HepG2 (cell line): ENCODE measurements at regions not wholly inside any gene's neighbourhood (a gene's known extent, or its start where the extent isn't known, plus 50 kb on each side); places are given as distances from the start of the nearest gene placed in this dataset.

Source experiments
- ATAC-seq: fragments of 200-7000 bp; cut with Tn5 transposase; 3 replicates; pipeline ENCODE4 v1.9.1; 2020; ENCODE audit warnings: mild to moderate bottlenecking, moderate library complexity
- BruUV-seq: library from RNA; stranded (reverse); fragments of 400-500 nt; replicated peaks from 2 replicates; lab custom pipeline; 2021; lab: Mats Ljungman, UMichigan
- CTCF ChIA-PET: fragments of 300-600 bp; formaldehyde crosslinking; extraction: SDS; loops from one replicate; lab custom pipeline; 2021; ENCODE audit warnings: low total read pairs, inconsistent platforms, low intra/inter-chr PET ratio; lab: Yijun Ruan, JAX
- POLR2A ChIA-PET: fragments of 350-600 bp; sonication (Branson Sonifier 250); formaldehyde crosslinking; loops from one replicate; lab custom pipeline; 2020; ENCODE audit warnings: antibody characterized with exemption, inconsistent platforms; lab: Yijun Ruan, JAX
- DNase-seq: peaks from one replicate; pipeline ENCODE4 v3.0.0-alpha.2; 2015; ENCODE audit warnings: low spot score
- FAIRE-seq: peaks from 3 replicates; lab custom pipeline; 2011; peaks lifted over from hg19 to GRCh38; lab: Jason Lieb, UNC
- H2AFZ ChIP-seq: one replicate; pipeline ENCODE4 v1.6.1; 2011; ENCODE audit warnings: low read length, inconsistent platforms
- H3K27ac ChIP-seq: fragments of 300-600 bp; 3 replicates; pipeline ENCODE4 v1.8.0; 2011; ENCODE audit warnings: mixed run types, mild to moderate bottlenecking, mixed read lengths, low read length, inconsistent platforms; ENCODE audit not compliant: insufficient read depth; ENCODE audit errors: extremely low read length
- H3K27me3 ChIP-seq, 2 experiments: fragments of 200-600 bp in 1 of 2; 2 replicates in 1 of 2; 3 replicates in 1 of 2; pipeline versions ENCODE4 v1.6.0 to v1.8.0; 2011; ENCODE audit warnings: low read length in 2 of 2, mild to moderate bottlenecking in 2 of 2, moderate library complexity in 2 of 2, inconsistent platforms in 1 of 2; ENCODE audit not compliant: insufficient read depth in 2 of 2, control insufficient read depth in 1 of 2
- H3K36me3 ChIP-seq, 2 experiments: fragments of 200-600 bp in 1 of 2; replicated peaks in 1 of 2; 2 replicates in 1 of 2; 3 replicates in 1 of 2; pipeline versions ENCODE4 v1.5.1 to v1.8.0; 2011; ENCODE audit warnings: low read length in 2 of 2, inconsistent platforms in 1 of 2; ENCODE audit not compliant: insufficient read depth in 2 of 2, control insufficient read depth in 1 of 2
- H3K4me1 ChIP-seq: 2 replicates; pipeline ENCODE4 v1.5.1; 2012; ENCODE audit warnings: low read length, inconsistent platforms; ENCODE audit not compliant: insufficient read depth
- H3K4me2 ChIP-seq: 2 replicates; pipeline ENCODE4 v1.6.0; 2011; ENCODE audit warnings: low read depth, low read length, inconsistent platforms
- H3K4me3 ChIP-seq, 3 experiments: fragments of 200-600 bp in 1 of 3; sonication (generic), shearing (Covaris generic) in 1 of 3; replicated peaks in 1 of 3; 2 replicates each; pipeline ENCODE4 v1.5.1; 2011 to 2016; ENCODE audit warnings: low read length in 3 of 3, inconsistent platforms in 2 of 3, low read depth in 2 of 3, mild to moderate bottlenecking in 2 of 3, control low read depth in 1 of 3, mixed read lengths in 1 of 3; ENCODE audit not compliant: insufficient read depth in 1 of 3
- H3K79me2 ChIP-seq: one replicate; pipeline ENCODE4 v1.6.1; 2011; ENCODE audit warnings: low read length, inconsistent platforms; ENCODE audit not compliant: insufficient read depth
- H3K9ac ChIP-seq: 2 replicates; pipeline ENCODE4 v1.6.0; 2011; ENCODE audit warnings: mild to moderate bottlenecking, low read depth, low read length, inconsistent platforms; ENCODE audit not compliant: insufficient read depth
- H3K9me3 ChIP-seq: 2 replicates; pipeline ENCODE4 v1.5.1; 2012; ENCODE audit warnings: mild to moderate bottlenecking, low read length
- H4K20me1 ChIP-seq: 2 replicates; pipeline ENCODE4 v1.6.0; 2011; ENCODE audit warnings: inconsistent platforms, mild to moderate bottlenecking, low read length, moderate library complexity; ENCODE audit not compliant: insufficient read depth
- ATF7 ChIP-seq, 2 experiments: fragments of 450-650 bp in 1 of 2; sonication (generic) in 1 of 2; formaldehyde crosslinking in 1 of 2; IDR thresholded peaks; 2 replicates each; pipeline versions ENCODE4 v1.4.0 to v1.6.1; 2016 to 2020; ENCODE audit warnings: antibody characterized with exemption in 1 of 2, mild to moderate bottlenecking in 1 of 2, missing genetic modification reagents in 1 of 2
- KMT2A ChIP-seq: sonication (generic); formaldehyde crosslinking; IDR thresholded peaks from 2 replicates; pipeline ENCODE4 v1.4.0; 2020; ENCODE audit warnings: missing genetic modification reagents
- NCOR1 ChIP-seq: fragments of 200-600 bp; sonication (generic); IDR thresholded peaks from 2 replicates; pipeline ENCODE4 v1.7.0; 2017; ENCODE audit warnings: antibody characterized with exemption, low read length, borderline replicate concordance
- PITX1 ChIP-seq: sonication (generic); formaldehyde crosslinking; IDR thresholded peaks from 2 replicates; pipeline ENCODE4 v1.5.1; 2020; ENCODE audit warnings: mild to moderate bottlenecking, missing genetic modification reagents
- SRSF9 ChIP-seq: fragments of 200-400 bp; formaldehyde crosslinking; IDR thresholded peaks from 2 replicates; pipeline ENCODE4 v1.6.1; 2018; ENCODE audit warnings: borderline replicate concordance, mild to moderate bottlenecking, low read depth, low read length; ENCODE audit not compliant: insufficient read depth, poor library complexity, severe bottlenecking
- ZMAT3 ChIP-seq: sonication (generic); formaldehyde crosslinking; conservative IDR thresholded peaks from 2 replicates; pipeline ENCODE4 v1.7.0; 2021; ENCODE audit warnings: missing genetic modification reagents
- ZNF34 ChIP-seq: sonication (generic); formaldehyde crosslinking; IDR thresholded peaks from 2 replicates; pipeline ENCODE4 v1.4.0; 2020; ENCODE audit warnings: mild to moderate bottlenecking, missing genetic modification reagents, borderline replicate concordance
- ZNF432 ChIP-seq: sonication (generic); formaldehyde crosslinking; IDR thresholded peaks from 2 replicates; pipeline ENCODE4 v1.5.0; 2020; ENCODE audit warnings: missing genetic modification reagents, mild to moderate bottlenecking, borderline replicate concordance
- ZNF564 ChIP-seq: sonication (generic); formaldehyde crosslinking; IDR thresholded peaks from 2 replicates; pipeline ENCODE4 v1.8.1; 2023; ENCODE audit warnings: mild to moderate bottlenecking, missing genetic modification reagents
- WGBS: methylation state at CpG from one replicate; pipeline ENCODE4 v1.1.6; 2017; ENCODE audit warnings: low lambda C conversion rate; 5-methylcytosine and 5-hydroxymethylcytosine counted together
- in situ Hi-C: cut with HindIII; loops from 2 replicates; pipeline ENCODE4 v1.10.0; 2017; ENCODE audit warnings: low pct_unique_long_range_greater_than_20kb; ENCODE audit not compliant: extremely low pct_ligation_motif_present
- intact Hi-C: fragments of 100-400 bp; cut with micrococcal nuclease; formaldehyde crosslinking; loops from one replicate; pipeline ENCODE4 v1.10.0; 2022; ENCODE audit not compliant: unreplicated experiment
- TF ChIP-seq, protein P1 (sequence below): sonication (generic); formaldehyde crosslinking; IDR thresholded peaks from 2 replicates; pipeline ENCODE4 v1.5.1; 2020; ENCODE audit warnings: mild to moderate bottlenecking, missing genetic modification reagents
- TF ChIP-seq, protein P2 (sequence below): sonication (generic); formaldehyde crosslinking; IDR thresholded peaks from 2 replicates; pipeline ENCODE4 v1.4.0; 2020; ENCODE audit warnings: missing genetic modification reagents

DNA sequence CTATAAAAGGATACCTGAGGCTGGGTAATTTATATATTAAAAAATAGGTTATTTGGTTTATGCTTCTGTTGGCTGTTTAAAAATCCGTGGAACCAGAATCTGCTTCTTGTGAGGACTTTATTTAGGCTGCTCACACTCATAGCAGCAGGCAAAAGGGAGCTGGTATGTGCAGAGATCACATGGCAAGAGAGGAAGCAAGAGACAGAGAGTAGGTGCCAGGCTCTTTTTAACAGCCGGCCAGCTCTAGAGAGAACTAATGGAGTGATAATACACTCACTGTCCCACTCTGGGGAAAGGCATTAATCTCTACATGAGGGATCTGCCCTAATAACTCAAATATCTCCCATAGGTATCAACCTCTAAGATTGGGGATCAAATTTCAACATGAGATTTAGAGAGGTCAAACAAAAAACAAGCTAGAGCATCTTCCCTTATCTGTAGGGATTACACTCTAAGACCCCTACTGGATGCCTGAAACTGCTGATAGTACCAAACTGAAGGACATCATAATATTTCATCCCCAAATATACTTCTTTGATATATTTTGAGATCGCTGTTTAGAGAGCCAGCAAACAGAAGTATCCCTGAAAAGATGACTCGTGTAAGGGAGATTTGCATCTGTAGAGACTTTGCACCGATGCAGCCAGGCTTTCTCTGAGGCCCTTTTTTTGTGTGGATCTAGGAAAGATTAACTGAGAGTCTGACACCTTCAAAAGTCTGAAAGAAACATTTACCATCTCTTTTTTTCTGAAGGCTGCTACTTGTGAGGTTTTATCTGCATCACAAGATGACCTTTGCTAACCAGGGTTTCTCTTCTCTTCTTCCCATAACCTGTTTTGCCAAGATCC, 717.0 kb upstream of the MBL2 start:
- Histone ChIP-seq H3K9ac (no peak overlapping the region), H3K9me3 (peaks cover 5% of the 10 kb centered on the region; the same call in 1 of the 2 replicates), H3K4me3 (no peak overlapping the region), H3K27ac (no peak overlapping the region), H3K79me2 (no peaks in the 10 kb centered on the region), H3K4me1 (no peaks in the 10 kb centered on the region), H3K4me2 (no peak overlapping the region)
- no TSS peak for BruUV-seq
- no peak for FAIRE-seq
- TF ChIP-seq SRSF9: no peak
- no peak for TF ChIP-seq ZNF34 (CRISPR knock-in tag)
- TF ChIP-seq KMT2A (CRISPR knock-in tag): no peak
- TF ChIP-seq, protein P1, sequence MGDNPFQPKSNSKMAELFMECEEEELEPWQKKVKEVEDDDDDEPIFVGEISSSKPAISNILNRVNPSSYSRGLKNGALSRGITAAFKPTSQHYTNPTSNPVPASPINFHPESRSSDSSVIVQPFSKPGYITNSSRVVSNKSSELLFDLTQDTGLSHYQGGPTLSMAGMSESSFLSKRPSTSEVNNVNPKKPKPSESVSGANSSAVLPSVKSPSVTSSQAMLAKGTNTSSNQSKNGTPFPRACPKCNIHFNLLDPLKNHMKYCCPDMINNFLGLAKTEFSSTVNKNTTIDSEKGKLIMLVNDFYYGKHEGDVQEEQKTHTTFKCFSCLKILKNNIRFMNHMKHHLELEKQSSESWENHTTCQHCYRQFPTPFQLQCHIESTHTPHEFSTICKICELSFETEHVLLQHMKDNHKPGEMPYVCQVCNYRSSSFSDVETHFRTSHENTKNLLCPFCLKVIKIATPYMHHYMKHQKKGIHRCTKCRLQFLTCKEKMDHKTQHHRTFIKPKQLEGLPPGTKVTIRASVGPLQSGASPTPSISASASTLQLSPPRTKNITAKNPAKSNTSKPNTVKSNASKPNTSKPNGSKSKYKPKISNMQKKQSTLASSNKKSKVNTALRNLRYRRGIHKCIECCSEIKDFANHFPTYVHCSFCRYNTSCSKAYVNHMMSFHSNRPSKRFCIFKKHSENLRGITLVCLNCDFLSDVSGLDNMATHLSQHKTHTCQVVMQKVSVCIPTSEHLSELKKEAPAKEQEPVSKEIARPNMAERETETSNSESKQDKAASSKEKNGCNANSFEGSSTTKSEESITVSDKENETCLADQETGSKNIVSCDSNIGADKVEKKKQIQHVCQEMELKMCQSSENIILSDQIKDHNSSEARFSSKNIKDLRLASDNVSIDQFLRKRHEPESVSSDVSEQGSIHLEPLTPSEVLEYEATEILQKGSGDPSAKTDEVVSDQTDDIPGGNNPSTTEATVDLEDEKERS (CRISPR knock-in tag): no peak
- no peak for TF ChIP-seq ATF7 (IDR thresholded peaks at IDR 0.05)
- no peak for TF ChIP-seq ATF7 (CRISPR knock-in tag; IDR thresholded peaks at IDR 0.05)
- TF ChIP-seq, protein P2, sequence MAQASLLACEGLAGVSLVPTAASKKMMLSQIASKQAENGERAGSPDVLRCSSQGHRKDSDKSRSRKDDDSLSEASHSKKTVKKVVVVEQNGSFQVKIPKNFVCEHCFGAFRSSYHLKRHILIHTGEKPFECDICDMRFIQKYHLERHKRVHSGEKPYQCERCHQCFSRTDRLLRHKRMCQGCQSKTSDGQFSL (CRISPR knock-in tag): no peak
- TF ChIP-seq ZMAT3 (CRISPR knock-in tag): no peak
- TF ChIP-seq ZNF432 (CRISPR knock-in tag): no peak
- no peak for TF ChIP-seq ZNF564 (CRISPR knock-in tag)
- no peak for TF ChIP-seq PITX1
- TF ChIP-seq NCOR1: no peak
- TF ChIP-seq, all 625 proteins: peak for 0
- Histone ChIP-seq H3K27me3 (no peaks in the 10 kb centered on the region), H3K36me3 (no peaks in the 10 kb centered on the region), H4K20me1 (no peaks in the 10 kb centered on the region), H2AFZ (no peak overlapping the region)
- CTCF ChIA-PET: no interaction called here
- POLR2A ChIA-PET: no interaction called here
- in situ Hi-C loops (no loop called here), intact Hi-C loops (no loop called here)
- 4% methylated on average over 5 of the region's 5 CpGs for WGBS
- no peak for ATAC-seq
- DNase-seq: no peak
